DND-41 (cell line): ENCODE measurements at regions not wholly inside any gene's neighbourhood (a gene's known extent, or its start where the extent isn't known, plus 50 kb on each side); places are given as distances from the start of the nearest gene placed in this dataset.

Experiments
- ATAC-seq: fragments of 200-7000 bp; cut with Tn5 transposase; 3 replicates; pipeline ENCODE4 v1.9.1; 2021; ENCODE audit warnings: low read depth; ENCODE audit not compliant: insufficient read depth
- DNase-seq: peaks from one replicate; pipeline ENCODE4 v3.0.0-alpha.2; 2020
- H2AFZ ChIP-seq: 2 replicates; pipeline ENCODE4 v1.6.0; 2012; ENCODE audit warnings: low read depth, low read length
- H3K27ac ChIP-seq: 2 replicates; pipeline ENCODE4 v1.5.1; 2012; ENCODE audit warnings: low read length, inconsistent platforms
- H3K27me3 ChIP-seq: fragments of 200-600 bp; sonication (generic); 2 replicates; pipeline ENCODE4 v1.6.0; 2012; ENCODE audit warnings: low read length, mild to moderate bottlenecking, inconsistent platforms; ENCODE audit not compliant: insufficient read depth, poor library complexity
- H3K36me3 ChIP-seq: 2 replicates; pipeline ENCODE4 v1.5.1; 2012; ENCODE audit warnings: low read length, inconsistent platforms; ENCODE audit not compliant: insufficient read depth
- H3K4me1 ChIP-seq: 2 replicates; pipeline ENCODE4 v1.5.1; 2012; ENCODE audit warnings: mild to moderate bottlenecking, low read length; ENCODE audit not compliant: insufficient read depth
- H3K4me2 ChIP-seq: 2 replicates; pipeline ENCODE4 v1.6.0; 2012; ENCODE audit warnings: mild to moderate bottlenecking, moderate library complexity, low read length, inconsistent platforms; ENCODE audit not compliant: insufficient read depth
- H3K4me3 ChIP-seq, 2 experiments: fragments of 200-600 bp in 1 of 2; shearing (Covaris generic) in 1 of 2; 2 replicates each; pipeline ENCODE4 v1.5.1; 2012 to 2016; ENCODE audit warnings: inconsistent platforms in 2 of 2, low read length in 2 of 2, mild to moderate bottlenecking in 2 of 2, low read depth in 1 of 2, moderate library complexity in 1 of 2
- H3K79me2 ChIP-seq: 2 replicates; pipeline ENCODE4 v1.6.0; 2012; ENCODE audit warnings: low read length, inconsistent platforms; ENCODE audit not compliant: insufficient read depth
- H3K9ac ChIP-seq: 2 replicates; pipeline ENCODE4 v1.6.0; 2012; ENCODE audit warnings: low read depth, mild to moderate bottlenecking, inconsistent platforms, low read length, moderate library complexity
- H3K9me3 ChIP-seq: 2 replicates; pipeline ENCODE4 v1.5.1; 2012; ENCODE audit warnings: low read length, moderate library complexity, mild to moderate bottlenecking, inconsistent platforms; ENCODE audit not compliant: insufficient read depth, severe bottlenecking
- H4K20me1 ChIP-seq: 2 replicates; pipeline ENCODE4 v1.6.0; 2012; ENCODE audit warnings: low read length; ENCODE audit not compliant: insufficient read depth
- EZH2 ChIP-seq: IDR thresholded peaks from 3 replicates; pipeline ENCODE4 v1.6.1; 2012; ENCODE audit warnings: borderline replicate concordance, low read depth, mild to moderate bottlenecking, moderate library complexity, low read length, inconsistent platforms; ENCODE audit not compliant: severe bottlenecking
- TF ChIP-seq, protein P1 (sequence below): IDR thresholded peaks from 2 replicates; pipeline ENCODE4 v1.5.1; 2012; ENCODE audit warnings: borderline replicate concordance, low read length, moderate library complexity, mild to moderate bottlenecking; ENCODE audit not compliant: poor library complexity, severe bottlenecking; ENCODE audit errors: extremely low read depth

DNA sequence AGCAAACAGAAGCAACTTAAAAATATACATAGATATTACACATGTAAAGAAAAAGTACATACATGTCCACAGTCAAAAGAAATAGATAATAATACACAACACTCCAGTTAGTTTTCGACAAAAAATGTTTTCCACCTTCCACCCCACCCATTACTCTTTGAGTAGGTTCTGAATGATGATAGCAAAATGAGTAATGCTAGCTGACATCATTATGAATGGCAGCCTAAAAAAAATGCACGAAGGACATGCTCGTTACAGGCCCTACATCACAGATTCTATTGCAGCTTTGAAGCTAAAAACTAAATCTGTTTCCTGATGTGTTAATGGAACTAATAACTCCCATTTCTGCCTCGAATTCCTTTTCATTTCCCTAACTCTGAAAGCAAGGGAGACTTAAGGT lies 578.7 kb upstream of the NETO1 start:
- Histone ChIP-seq H4K20me1 (no peaks in the 10 kb centered on the region), H3K4me2 (no peak overlapping the region), H3K9me3 (no peaks in the 10 kb centered on the region), H3K79me2 (no peaks in the 10 kb centered on the region), H3K27me3 (no peaks in the 10 kb centered on the region), H3K9ac (no peak overlapping the region), H3K36me3 (no peaks in the 10 kb centered on the region), H3K4me3 (no peak overlapping the region), H3K27ac (no peak overlapping the region), H2AFZ (no peak overlapping the region), H3K4me1 (no peaks in the 10 kb centered on the region)
- no peak for ATAC-seq
- no peak for DNase-seq
- no peak for TF ChIP-seq EZH2
- TF ChIP-seq, protein P1, sequence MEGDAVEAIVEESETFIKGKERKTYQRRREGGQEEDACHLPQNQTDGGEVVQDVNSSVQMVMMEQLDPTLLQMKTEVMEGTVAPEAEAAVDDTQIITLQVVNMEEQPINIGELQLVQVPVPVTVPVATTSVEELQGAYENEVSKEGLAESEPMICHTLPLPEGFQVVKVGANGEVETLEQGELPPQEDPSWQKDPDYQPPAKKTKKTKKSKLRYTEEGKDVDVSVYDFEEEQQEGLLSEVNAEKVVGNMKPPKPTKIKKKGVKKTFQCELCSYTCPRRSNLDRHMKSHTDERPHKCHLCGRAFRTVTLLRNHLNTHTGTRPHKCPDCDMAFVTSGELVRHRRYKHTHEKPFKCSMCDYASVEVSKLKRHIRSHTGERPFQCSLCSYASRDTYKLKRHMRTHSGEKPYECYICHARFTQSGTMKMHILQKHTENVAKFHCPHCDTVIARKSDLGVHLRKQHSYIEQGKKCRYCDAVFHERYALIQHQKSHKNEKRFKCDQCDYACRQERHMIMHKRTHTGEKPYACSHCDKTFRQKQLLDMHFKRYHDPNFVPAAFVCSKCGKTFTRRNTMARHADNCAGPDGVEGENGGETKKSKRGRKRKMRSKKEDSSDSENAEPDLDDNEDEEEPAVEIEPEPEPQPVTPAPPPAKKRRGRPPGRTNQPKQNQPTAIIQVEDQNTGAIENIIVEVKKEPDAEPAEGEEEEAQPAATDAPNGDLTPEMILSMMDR = no peak

DNA sequence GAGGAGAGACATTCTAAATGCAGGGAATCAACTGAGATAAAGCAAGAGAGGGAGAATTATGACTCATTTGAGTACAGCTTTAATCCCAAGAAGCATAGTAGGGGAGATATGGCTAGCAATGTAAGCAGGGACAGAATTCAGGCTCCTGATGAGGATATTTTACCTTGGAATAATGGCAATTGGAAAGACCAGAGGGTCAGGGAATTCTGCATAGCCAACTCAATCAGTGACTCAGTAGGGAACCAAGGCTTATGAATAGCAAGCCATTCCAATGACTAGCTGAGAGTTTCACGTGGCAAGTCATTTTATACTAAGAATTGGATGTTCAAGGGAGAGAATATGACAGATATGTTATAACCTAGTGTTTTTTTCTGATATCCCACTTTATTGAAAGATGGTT lies 563.8 kb upstream of the NETO1 start:
- H2AFZ ChIP-seq = no peak overlapping the region
- H3K27ac ChIP-seq = no peak overlapping the region
- H4K20me1 ChIP-seq = no peaks in the 10 kb centered on the region
- no peaks in the 10 kb centered on the region for H3K27me3 ChIP-seq
- H3K9me3 ChIP-seq = no peaks in the 10 kb centered on the region
- ATAC-seq = no peak
- H3K4me1 ChIP-seq = no peaks in the 10 kb centered on the region
- no peak overlapping the region for H3K9ac ChIP-seq
- DNase-seq = no peak
- TF ChIP-seq EZH2 = no peak
- TF ChIP-seq, protein P1 = no peak
- H3K4me2 ChIP-seq = no peak overlapping the region
- H3K79me2 ChIP-seq = no peaks in the 10 kb centered on the region
- no peak overlapping the region for H3K4me3 ChIP-seq
- H3K36me3 ChIP-seq = no peaks in the 10 kb centered on the region

DNA sequence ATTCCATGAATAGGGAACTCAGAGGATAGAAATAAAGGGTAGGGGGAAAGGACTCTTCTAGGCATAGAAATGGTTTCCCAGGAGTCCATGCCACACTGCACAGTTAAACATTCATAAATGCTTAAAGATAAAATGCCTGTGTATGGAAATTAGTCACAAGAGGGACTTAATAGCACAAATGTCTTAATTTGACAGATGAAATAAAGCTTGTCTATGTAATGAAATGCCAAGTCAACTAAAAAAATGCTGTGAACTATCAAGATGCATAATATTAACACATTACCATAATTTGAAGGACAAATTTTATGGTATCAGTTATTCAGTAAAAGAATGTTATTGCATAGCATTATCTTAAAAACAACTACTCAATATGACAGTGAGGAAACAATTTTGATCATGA lies 553.2 kb upstream of the NETO1 start:
- Histone ChIP-seq H3K79me2 (no peaks in the 10 kb centered on the region), H4K20me1 (no peaks in the 10 kb centered on the region), H2AFZ (no peak overlapping the region), H3K27ac (no peak overlapping the region), H3K36me3 (no peaks in the 10 kb centered on the region), H3K9ac (no peak overlapping the region), H3K4me3 (no peak overlapping the region), H3K4me2 (no peak overlapping the region), H3K9me3 (no peaks in the 10 kb centered on the region), H3K27me3 (no peaks in the 10 kb centered on the region), H3K4me1 (no peaks in the 10 kb centered on the region; the same call in 1 of the 2 replicates)
- DNase-seq (no peak), ATAC-seq (no peak)
- TF ChIP-seq, protein P1 = no peak
- no peak for TF ChIP-seq EZH2

DNA sequence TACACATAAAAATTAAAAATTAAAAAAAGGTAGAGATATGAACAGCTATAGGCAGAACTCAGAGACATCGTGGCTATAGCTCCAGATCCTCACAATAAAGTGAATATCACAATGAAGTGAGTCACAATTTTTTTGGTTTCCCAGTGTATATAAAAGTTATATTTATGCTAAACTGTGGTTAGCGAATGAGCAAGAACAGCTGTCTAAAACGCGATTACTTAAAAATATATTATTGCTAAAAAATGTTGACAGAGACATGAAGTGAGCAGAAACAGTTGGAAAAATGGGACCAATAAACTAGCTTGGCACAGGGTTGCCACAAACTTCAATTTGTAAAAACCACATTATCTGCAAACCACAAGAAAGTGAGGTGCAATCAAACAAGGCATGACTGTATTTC lies 551.7 kb upstream of the NETO1 start:
- Histone ChIP-seq H3K9ac (no peak overlapping the region), H3K4me1 (no peaks in the 10 kb centered on the region; the same call in 1 of the 2 replicates), H2AFZ (no peak overlapping the region), H3K4me2 (no peak overlapping the region), H4K20me1 (no peaks in the 10 kb centered on the region), H3K9me3 (no peaks in the 10 kb centered on the region), H3K79me2 (no peaks in the 10 kb centered on the region), H3K36me3 (no peaks in the 10 kb centered on the region), H3K27ac (no peak overlapping the region), H3K27me3 (no peaks in the 10 kb centered on the region), H3K4me3 (no peak overlapping the region)
- DNase-seq = no peak
- no peak for ATAC-seq
- TF ChIP-seq EZH2 = no peak
- TF ChIP-seq, protein P1 = no peak
